K562 (cell line): ENCODE measurements at regions not wholly inside any gene's neighbourhood (a gene's known extent, or its start where the extent isn't known, plus 50 kb on each side); places are given as distances from the start of the nearest gene placed in this dataset.

ENCODE experiments used
- CBX3 ChIP-seq, 2 experiments: IDR thresholded peaks; 1 replicate in 1 of 2; 2 replicates in 1 of 2; pipeline ENCODE4 v1.6.1; 2012; ENCODE audit warnings: inconsistent platforms in 2 of 2, low read length in 2 of 2, borderline replicate concordance in 1 of 2, control low read depth in 1 of 2
- IRF9 ChIP-seq: fragments of 450-650 bp; IDR thresholded peaks from 2 replicates; pipeline ENCODE4 v1.6.1; 2016; ENCODE audit warnings: missing biosample characterization, missing genetic modification characterization
- JUND ChIP-seq, 2 experiments: IDR thresholded peaks; 2 replicates in 1 of 2; 3 replicates in 1 of 2; pipeline ENCODE4 v1.6.1; 2011; ENCODE audit warnings: borderline replicate concordance in 2 of 2, low read depth in 2 of 2, low read length in 2 of 2, improper control_type of control experiment in 1 of 2, missing biosample characterization in 1 of 2, missing genetic modification characterization in 1 of 2, missing genetic modification reagents in 1 of 2
- MAFK ChIP-seq: IDR thresholded peaks from 2 replicates; pipeline ENCODE4 v1.6.1; 2011; ENCODE audit warnings: low read length, improper control_type of control experiment
- NFE2L1 ChIP-seq: fragments of 450-650 bp; IDR thresholded peaks from 2 replicates; pipeline ENCODE4 v1.6.1; 2016; ENCODE audit warnings: missing genetic modification characterization, low read depth, mild to moderate bottlenecking, missing compliant biosample characterization, moderate library complexity, borderline replicate concordance
- PCBP2 ChIP-seq: fragments of 200-400 bp; formaldehyde crosslinking; IDR thresholded peaks from 2 replicates; pipeline ENCODE4 v1.6.1; 2018; ENCODE audit warnings: low read length, low read depth, mild to moderate bottlenecking, moderate library complexity; ENCODE audit not compliant: poor library complexity, severe bottlenecking
- POLR2AphosphoS5 ChIP-seq: IDR thresholded peaks from 2 replicates; pipeline ENCODE4 v1.6.1; 2011; ENCODE audit warnings: mild to moderate bottlenecking, low read depth, low read length, moderate library complexity; ENCODE audit not compliant: control insufficient read depth, insufficient read depth
- RNF2 ChIP-seq: sonication (generic); IDR thresholded peaks from 2 replicates; pipeline ENCODE4 v1.6.1; 2016
- TEAD1 ChIP-seq, 2 experiments: fragments of 450-650 bp in 1 of 2; sonication (generic) in 1 of 2; formaldehyde crosslinking; IDR thresholded peaks; 2 replicates each; pipeline versions ENCODE4 v1.4.0 to v1.8.0; 2020 to 2022; ENCODE audit warnings: mild to moderate bottlenecking in 2 of 2, missing genetic modification reagents in 1 of 2
- ZNF445 ChIP-seq: fragments of 250-450 bp; sonication (Bioruptor Pico); IDR thresholded peaks from 2 replicates; pipeline ENCODE4 v1.4.0; 2020; ENCODE audit warnings: low read depth, mild to moderate bottlenecking, moderate library complexity
- ZNF766 ChIP-seq: fragments of 200-800 bp; sonication (Bioruptor generic); conservative IDR thresholded peaks from 2 replicates; pipeline ENCODE4 v1.6.1; 2016; ENCODE audit warnings: missing genetic modification characterization, missing compliant biosample characterization
- TF ChIP-seq, protein P1 (sequence below), 3 experiments: IDR thresholded peaks in 2 of 3; conservative IDR thresholded peaks in 1 of 3; 2 replicates each; pipeline ENCODE4 v1.5.1; 2011 to 2012; ENCODE audit warnings: low read length in 3 of 3, mild to moderate bottlenecking in 3 of 3, control low read depth in 2 of 3, improper control_type of control experiment in 1 of 3, inconsistent platforms in 1 of 3, low read depth in 1 of 3, mixed read lengths in 1 of 3, moderate library complexity in 1 of 3; ENCODE audit not compliant: insufficient read depth in 2 of 3

- TF ChIP-seq, protein P1, sequence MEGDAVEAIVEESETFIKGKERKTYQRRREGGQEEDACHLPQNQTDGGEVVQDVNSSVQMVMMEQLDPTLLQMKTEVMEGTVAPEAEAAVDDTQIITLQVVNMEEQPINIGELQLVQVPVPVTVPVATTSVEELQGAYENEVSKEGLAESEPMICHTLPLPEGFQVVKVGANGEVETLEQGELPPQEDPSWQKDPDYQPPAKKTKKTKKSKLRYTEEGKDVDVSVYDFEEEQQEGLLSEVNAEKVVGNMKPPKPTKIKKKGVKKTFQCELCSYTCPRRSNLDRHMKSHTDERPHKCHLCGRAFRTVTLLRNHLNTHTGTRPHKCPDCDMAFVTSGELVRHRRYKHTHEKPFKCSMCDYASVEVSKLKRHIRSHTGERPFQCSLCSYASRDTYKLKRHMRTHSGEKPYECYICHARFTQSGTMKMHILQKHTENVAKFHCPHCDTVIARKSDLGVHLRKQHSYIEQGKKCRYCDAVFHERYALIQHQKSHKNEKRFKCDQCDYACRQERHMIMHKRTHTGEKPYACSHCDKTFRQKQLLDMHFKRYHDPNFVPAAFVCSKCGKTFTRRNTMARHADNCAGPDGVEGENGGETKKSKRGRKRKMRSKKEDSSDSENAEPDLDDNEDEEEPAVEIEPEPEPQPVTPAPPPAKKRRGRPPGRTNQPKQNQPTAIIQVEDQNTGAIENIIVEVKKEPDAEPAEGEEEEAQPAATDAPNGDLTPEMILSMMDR (IDR thresholded peaks at IDR 0.05 in 2 of 3, conservative IDR thresholded peaks at IDR 0.05 in 1 of 3; ENCODE audit: insufficient read depth in 2 of 3, low read depth in 1 of 3, low read length in 3 of 3): no peak
- TF ChIP-seq JUND (IDR thresholded peaks at IDR 0.05; ENCODE audit: borderline replicate concordance, low read depth, low read length) (no peak), JUND (tag; IDR thresholded peaks at IDR 0.05; ENCODE audit: borderline replicate concordance, low read depth, low read length) (no peak), MAFK (no peak), NFE2L1 (tag) (no peak), IRF9 (tag) (no peak), PCBP2 (no peak), ZNF766 (no peak), CBX3 (IDR thresholded peaks at IDR 0.05; ENCODE audit: borderline replicate concordance in 1 of 2, low read length in 2 of 2) (no peak), POLR2AphosphoS5 (no peak), TEAD1 (CRISPR knock-in tag; IDR thresholded peaks at IDR 0.05) (no peak), RNF2 (no peak), ZNF445 (no peak)
Measured at GRCh38 chr3:72188536-72188935, 403.6 kb upstream of the PROK2 start.
